C4-2B (cell line): ENCODE measurements at regions not wholly inside any gene's neighbourhood (a gene's known extent, or its start where the extent isn't known, plus 50 kb on each side); places are given as distances from the start of the nearest gene placed in this dataset.

ENCODE experiments used
- ZFX ChIP-seq: fragments of 450-650 bp; IDR thresholded peaks from 2 replicates; pipeline ENCODE4 v1.6.1; 2017
- TF ChIP-seq, protein P1 (sequence below): fragments of 450-650 bp; conservative IDR thresholded peaks from 2 replicates; pipeline ENCODE4 v1.5.1; 2017; ENCODE audit warnings: mild to moderate bottlenecking

GRCh38 chr11:22449441-22449840 is 111.3 kb downstream of the SLC17A6 start:
- TF ChIP-seq, protein P1, sequence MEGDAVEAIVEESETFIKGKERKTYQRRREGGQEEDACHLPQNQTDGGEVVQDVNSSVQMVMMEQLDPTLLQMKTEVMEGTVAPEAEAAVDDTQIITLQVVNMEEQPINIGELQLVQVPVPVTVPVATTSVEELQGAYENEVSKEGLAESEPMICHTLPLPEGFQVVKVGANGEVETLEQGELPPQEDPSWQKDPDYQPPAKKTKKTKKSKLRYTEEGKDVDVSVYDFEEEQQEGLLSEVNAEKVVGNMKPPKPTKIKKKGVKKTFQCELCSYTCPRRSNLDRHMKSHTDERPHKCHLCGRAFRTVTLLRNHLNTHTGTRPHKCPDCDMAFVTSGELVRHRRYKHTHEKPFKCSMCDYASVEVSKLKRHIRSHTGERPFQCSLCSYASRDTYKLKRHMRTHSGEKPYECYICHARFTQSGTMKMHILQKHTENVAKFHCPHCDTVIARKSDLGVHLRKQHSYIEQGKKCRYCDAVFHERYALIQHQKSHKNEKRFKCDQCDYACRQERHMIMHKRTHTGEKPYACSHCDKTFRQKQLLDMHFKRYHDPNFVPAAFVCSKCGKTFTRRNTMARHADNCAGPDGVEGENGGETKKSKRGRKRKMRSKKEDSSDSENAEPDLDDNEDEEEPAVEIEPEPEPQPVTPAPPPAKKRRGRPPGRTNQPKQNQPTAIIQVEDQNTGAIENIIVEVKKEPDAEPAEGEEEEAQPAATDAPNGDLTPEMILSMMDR: no peak
- TF ChIP-seq ZFX: no peak
